NCI-H1105 treated with DMSO at 0.1 percent for 48 hours (cell line): ENCODE measurements at regions not wholly inside any gene's neighbourhood (a gene's known extent, or its start where the extent isn't known, plus 50 kb on each side); places are given as distances from the start of the nearest gene placed in this dataset.
"Not testable (repeated sequence)": the region's sequence is repeated elsewhere in the genome, so short reads cannot be mapped to it uniquely, and the experiment has no call there.

Source experiments
- DNase-seq: peaks from one replicate; lab custom pipeline; 2025; lab: John Stamatoyannopoulos, UW

DNA sequence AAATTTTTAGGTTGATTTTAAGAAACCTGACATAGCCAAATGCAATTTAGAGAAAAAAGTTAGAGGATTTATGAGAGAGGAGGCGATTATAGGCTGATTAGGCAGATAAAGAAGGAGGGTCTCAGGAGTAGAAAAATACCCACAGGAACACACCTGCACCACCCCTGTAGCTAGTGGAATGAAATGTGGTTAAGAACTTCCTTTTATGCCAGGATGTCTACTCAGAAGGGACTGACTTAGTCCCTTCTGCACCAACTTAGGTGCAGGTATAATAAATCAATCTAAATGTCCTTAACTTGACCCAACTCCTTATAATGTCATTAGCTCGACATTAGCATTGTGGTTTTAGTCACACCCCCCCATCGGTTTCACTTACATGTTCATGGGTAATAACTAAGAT lies 1274.5 kb upstream of the TMEFF2 start:
- DNase-seq = no peak

- no peak for DNase-seq
Observed at GRCh38 chr2:193467276-193467987, 1272.7 kb upstream of the TMEFF2 start.

DNA sequence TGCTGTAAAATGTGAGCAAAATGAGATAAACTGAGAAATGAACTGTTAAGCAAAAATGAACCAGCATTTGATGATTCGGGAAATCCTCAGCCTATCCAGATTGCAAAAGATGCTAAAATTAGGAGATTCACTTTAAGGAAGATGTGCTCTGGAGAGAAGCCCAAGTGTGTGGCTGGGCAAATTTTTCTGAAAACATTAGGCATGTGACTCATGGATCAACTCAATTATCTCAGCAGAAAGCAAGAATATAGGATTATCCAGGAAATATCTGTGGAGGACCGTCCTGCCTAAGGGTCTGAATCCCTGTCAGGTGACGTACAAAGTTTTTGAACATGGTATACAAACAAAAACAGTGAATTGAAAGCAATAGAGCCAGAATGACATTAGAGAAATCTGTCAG lies 1268.3 kb upstream of the TMEFF2 start:
- DNase-seq = no peak

GRCh38 chr2:193462411-193462810 lies 1267.7 kb upstream of the TMEFF2 start:
- DNase-seq = no peak

DNA sequence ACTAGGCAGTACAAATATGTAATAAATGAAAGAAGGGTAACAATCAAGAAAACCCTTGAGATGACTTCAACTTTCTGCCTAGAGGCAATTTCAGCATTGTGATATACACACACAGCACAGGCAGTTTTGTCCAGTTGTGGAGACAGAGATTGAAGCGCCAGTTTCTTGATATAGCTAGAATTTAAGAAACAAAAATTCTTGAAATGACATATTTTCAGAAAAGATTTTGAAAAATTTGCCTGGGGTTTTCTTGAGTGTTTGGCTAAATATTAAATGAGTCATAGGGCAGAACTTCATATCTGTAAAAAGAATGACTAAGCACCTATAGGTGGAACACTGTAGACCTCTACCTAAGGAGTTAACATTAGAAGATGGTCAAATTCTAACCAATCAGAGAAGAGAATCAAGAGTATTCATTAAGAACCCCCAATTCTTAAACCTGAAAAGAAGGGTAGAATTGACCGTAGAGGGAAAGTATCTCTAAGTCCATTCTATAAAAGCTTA lies 1266.8 kb upstream of the TMEFF2 start:
- DNase-seq = no peak

- DNase-seq = no peak
Observed at GRCh38 chr2:193446967-193447366, 1252.2 kb upstream of the TMEFF2 start.

DNA sequence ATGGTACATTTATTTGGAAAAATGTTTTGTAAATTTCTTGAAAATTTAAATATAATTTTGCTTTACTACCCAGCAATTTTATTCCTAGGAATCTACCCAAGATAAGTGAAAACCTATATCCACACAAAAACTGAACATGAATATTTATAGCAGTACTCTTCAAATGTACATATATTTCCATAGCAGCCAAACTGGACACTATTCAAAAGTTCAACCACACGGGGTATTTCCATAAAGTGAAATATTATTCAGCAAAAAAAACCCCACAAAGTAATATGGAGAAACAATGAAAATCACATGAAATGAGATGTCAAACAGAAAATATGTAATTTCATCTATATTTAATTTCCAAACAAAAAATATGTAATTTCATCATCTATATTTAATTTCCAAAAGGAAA lies 1247.6 kb upstream of the TMEFF2 start:
- DNase-seq = no peak

DNA sequence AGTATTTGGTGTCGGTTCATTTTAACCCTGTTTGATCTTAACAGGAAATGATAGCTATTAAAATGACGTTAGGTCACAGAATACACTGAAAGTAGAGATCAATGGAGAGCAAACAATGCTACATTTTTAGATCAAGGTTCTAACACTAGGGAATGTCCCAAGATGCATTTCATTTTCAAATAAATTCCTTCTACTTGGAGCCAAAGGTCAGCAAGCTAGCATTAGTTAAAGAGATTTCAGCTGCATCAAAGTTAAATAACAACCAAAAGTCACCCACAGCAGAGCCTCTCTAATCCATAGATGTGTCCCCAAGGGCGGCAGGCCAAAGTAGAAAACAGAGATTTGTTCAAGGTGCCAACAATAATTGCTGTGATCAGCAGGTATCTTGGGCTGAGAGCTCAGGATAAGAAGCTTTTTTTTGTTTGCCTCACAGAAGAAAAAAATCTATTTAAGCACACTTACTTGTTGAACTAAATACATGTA lies 1233.6 kb upstream of the TMEFF2 start:
- DNase-seq = no peak

GRCh38 chr2:193412368-193412767 lies 1217.6 kb upstream of the TMEFF2 start:
- DNase-seq = not testable (repeated sequence)

DNA sequence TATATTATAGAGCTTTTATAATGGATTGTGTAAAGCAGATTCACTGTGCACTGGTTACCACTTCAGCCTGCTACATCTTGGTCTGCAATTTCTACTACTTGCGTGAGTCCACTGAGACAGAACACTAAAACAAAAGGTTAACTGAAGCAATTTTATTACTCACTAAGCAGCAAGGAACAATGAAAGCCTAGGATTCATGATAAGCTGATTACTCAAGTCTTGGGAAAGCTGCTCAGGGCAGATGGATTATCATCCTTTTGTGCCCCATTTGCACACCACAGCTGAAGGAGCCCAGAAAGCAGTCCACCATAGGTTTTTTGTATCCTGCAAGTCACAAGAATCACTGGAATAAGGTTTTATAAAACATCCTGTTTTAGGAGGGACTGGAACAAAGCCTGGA lies 1215.2 kb upstream of the TMEFF2 start:
- no peak for DNase-seq

GRCh38 chr2:193382583-193382982 lies 1187.8 kb upstream of the TMEFF2 start:
- DNase-seq = no peak

DNA sequence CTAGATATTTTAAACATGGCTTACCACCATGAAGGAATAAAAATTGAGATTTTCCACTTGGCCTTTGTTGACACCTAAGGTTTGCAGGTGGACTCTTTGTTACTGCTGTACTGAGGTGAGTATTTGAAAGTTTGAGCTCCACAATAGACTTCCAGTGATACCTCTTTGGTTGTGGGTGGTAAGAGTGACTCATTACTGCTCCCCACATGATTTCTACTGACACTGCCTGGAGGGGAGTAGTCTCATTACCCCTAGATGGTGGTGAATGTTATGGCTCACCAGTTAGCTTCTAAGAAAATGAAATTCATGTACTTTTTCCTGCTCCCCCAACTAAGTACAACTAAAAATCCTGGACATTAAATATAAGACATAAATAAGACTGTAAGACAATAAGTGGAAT lies 1183.1 kb upstream of the TMEFF2 start:
- no peak for DNase-seq

- no peak for DNase-seq
Observed at GRCh38 chr2:193373120-193373519, 1178.4 kb upstream of the TMEFF2 start.

DNA sequence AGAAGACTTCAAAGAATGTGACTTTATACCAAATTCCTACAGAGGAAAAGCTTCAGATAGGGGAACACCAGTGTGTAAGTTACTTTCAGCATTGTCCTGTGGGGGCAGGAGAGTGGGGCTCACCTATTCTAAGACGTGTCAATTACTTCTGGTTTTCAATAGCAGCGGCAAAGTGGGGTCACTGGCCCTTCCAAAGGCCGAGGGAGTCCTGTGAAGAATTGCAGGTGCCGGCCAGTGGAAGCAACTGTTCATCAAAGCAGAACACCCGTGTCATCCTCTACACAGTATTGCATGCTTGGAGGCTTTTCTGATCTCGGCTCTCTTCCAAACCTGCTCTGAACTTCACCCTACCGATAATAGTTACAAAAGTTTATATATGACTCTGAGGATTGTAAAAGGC lies 1176.5 kb upstream of the TMEFF2 start:
- DNase-seq = no peak

DNA sequence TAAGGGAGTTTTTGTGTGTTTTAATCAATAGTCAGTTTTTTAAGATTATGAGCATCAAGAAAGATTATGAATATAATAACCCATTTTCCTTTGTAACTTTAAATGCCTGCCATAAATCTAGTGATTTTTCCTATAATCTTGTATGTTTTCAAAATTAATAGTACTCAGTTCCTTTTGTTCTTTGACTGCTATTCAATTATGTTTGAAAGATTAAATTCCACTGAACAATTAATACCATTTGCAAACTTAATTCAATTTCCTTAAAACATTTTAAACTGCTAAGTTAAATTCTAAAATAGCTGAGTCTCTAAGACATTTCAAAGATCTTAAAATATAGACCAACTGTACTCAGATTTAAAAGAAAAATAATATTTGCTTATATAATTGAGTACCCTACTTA lies 1173.9 kb upstream of the TMEFF2 start:
- no peak for DNase-seq

GRCh38 chr2:193357508-193357907 lies 1162.8 kb upstream of the TMEFF2 start:
- no peak for DNase-seq

GRCh38 chr2:193352665-193353242 lies 1158.0 kb upstream of the TMEFF2 start:
- DNase-seq = not testable (repeated sequence)

DNA sequence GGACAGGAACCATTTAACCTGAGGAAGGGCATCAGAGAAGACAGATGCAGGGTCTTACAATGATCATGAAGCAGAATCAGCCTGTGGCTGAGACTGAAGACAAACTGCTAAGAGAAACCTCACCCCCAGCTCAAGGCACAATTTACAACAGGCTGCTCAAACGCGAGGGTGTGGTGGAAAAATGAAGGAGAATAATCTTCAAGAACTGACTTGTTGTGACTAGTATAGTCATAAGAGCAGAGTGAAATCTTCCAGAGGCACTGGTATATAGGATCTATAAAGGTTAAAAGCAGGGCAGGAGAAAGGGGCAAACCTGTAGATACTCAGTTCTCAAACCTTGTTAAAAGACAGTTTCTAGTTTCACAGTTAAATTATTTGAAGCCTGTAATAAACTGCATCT lies 1155.8 kb upstream of the TMEFF2 start:
- DNase-seq = no peak

DNA sequence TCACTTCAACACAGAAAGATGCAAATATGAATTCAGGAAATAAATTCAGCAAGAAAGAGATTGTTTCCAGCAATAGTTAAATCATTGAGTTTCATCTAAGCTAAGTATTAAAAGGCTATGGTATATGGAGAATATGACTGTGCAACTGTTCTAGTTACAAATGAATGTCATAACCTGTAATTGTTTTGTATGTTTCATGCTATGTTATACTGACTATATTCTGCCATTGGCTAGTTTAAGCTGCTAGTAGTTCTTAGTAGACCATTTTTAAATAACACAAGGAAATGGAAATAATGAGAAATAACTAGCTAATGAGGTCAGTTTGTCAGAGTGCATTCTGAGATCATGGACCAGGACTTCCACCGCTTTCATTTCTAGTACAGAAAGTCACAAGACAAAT lies 1154.9 kb upstream of the TMEFF2 start:
- no peak for DNase-seq

DNA sequence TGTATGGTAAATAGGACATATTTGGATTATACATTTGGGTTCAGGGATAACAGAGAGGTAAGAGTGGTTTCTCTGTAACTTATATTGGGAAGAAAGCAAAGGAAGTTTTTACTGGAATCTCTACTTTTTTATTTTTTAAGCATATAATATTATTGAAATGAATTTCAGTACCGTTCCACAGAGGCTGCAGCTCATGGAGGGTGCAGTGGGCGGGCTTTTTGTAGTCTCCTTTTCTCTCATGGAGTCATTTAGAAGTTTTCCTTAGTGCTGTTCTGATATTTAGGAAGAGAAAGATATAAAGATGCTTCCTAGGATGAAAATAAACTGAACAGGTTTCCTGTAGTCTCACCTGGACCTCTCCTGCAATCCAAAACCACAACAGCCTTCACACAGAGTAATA lies 1153.3 kb upstream of the TMEFF2 start:
- DNase-seq = no peak

- DNase-seq = no peak
Observed at GRCh38 chr2:193336781-193337180, 1142.0 kb upstream of the TMEFF2 start.

DNA sequence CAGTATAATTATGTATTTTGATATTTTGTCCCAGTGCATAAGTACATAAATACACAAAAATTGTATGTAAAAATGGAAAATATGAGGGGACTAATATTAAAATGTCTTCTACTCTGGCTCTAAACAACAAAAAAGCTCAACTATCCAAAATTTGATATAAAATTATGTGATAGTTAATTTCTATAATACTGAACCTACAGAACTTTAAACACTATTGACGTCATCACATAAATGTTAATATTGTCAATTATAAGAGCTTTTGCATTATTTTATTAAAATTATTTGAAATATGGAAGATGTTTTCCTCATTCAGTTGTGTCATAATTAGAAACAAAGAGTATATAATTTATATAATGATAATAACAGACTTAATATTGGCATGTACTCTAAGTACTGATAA lies 1139.7 kb upstream of the TMEFF2 start:
- DNase-seq = no peak

GRCh38 chr2:193333539-193333938 lies 1138.8 kb upstream of the TMEFF2 start:
- no peak for DNase-seq

DNA sequence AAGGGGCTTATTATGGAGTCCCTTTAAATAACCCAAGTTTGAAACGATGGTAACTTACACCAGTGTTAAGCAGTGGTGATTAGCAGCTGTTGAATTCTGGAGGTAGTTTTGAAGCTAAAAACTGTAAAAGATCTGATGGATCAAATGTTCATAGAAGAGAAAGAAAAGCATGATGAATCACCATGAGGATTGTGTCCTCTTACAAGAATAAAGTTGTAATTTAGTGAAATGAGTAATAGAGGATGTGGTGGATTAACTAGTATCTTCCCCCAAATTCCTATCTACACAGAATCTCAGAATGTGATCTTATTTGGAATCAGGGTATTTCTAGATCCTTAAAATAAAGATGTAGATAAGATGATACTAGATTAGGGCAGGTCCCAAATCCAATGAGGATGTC lies 1138.2 kb upstream of the TMEFF2 start:
- no peak for DNase-seq
